Liver (tissue), 7 donors: ENCODE measurements at regions not wholly inside any gene's neighbourhood (a gene's known extent, or its start where the extent isn't known, plus 50 kb on each side); places are given as distances from the start of the nearest gene placed in this dataset.

ENCODE experiments used
- DNase-seq: peaks from one replicate; pipeline ENCODE4 v3.0.0-alpha.2; 2017; ENCODE audit warnings: low spot score
- H3K27ac ChIP-seq, 2 donors: one replicate each; pipeline ENCODE4 v1.7.0; 2013; ENCODE audit warnings: inconsistent platforms in 2 of 2, low read length in 2 of 2, control low read depth in 1 of 2, low read depth in 1 of 2, mild to moderate bottlenecking in 1 of 2
- H3K27me3 ChIP-seq, 4 donors: one replicate each; pipeline versions ENCODE4 v1.6.1 to v1.7.0; 2013; ENCODE audit warnings: low read length in 3 of 4, inconsistent platforms in 1 of 4, mild to moderate bottlenecking in 1 of 4, moderate library complexity in 1 of 4; ENCODE audit not compliant: control insufficient read depth in 4 of 4, insufficient read depth in 4 of 4
- H3K36me3 ChIP-seq, 4 donors: one replicate each; pipeline versions ENCODE4 v1.6.1 to v1.7.0; 2013; ENCODE audit warnings: low read length in 3 of 4, mild to moderate bottlenecking in 3 of 4, low read depth in 1 of 4, moderate library complexity in 1 of 4; ENCODE audit not compliant: control insufficient read depth in 4 of 4, insufficient read depth in 3 of 4
- H3K4me1 ChIP-seq, 4 donors: one replicate each; pipeline versions ENCODE4 v1.6.1 to v1.7.0; 2013; ENCODE audit warnings: low read length in 3 of 4, mild to moderate bottlenecking in 3 of 4, moderate library complexity in 1 of 4; ENCODE audit not compliant: control insufficient read depth in 4 of 4, insufficient read depth in 4 of 4
- H3K4me3 ChIP-seq, 3 donors: one replicate each; pipeline versions ENCODE4 v1.6.1 to v1.7.0; 2013; ENCODE audit warnings: low read length in 3 of 3, control low read depth in 1 of 3, low read depth in 1 of 3, mild to moderate bottlenecking in 1 of 3
- H3K9ac ChIP-seq, 2 donors: one replicate each; pipeline ENCODE4 v1.7.0; 2013; ENCODE audit warnings: low read length in 2 of 2, mild to moderate bottlenecking in 2 of 2, moderate library complexity in 2 of 2, control low read depth in 1 of 2, low read depth in 1 of 2
- H3K9me3 ChIP-seq, 4 donors: one replicate each; pipeline versions ENCODE4 v1.6.1 to v1.7.0; 2013; ENCODE audit warnings: low read length in 3 of 4; ENCODE audit not compliant: control insufficient read depth in 4 of 4
- EGR1 ChIP-seq, 2 donors: IDR thresholded peaks; 2 replicates each; pipeline ENCODE4 v1.6.1; 2016 to 2018; ENCODE audit warnings: antibody characterized with exemption in 2 of 2, low read depth in 2 of 2
- FOXA1 ChIP-seq: IDR thresholded peaks from 2 replicates; pipeline ENCODE4 v1.6.1; 2016; ENCODE audit warnings: antibody characterized with exemption
- FOXA2 ChIP-seq: IDR thresholded peaks from 2 replicates; pipeline ENCODE4 v1.6.1; 2016; ENCODE audit warnings: antibody characterized with exemption
- HNF4A ChIP-seq, 2 donors: conservative IDR thresholded peaks; 2 replicates each; pipeline ENCODE4 v1.6.1; 2016; ENCODE audit warnings: antibody characterized with exemption in 2 of 2, mild to moderate bottlenecking in 2 of 2
- HNF4G ChIP-seq: IDR thresholded peaks from 2 replicates; pipeline ENCODE4 v1.6.1; 2016; ENCODE audit warnings: antibody characterized with exemption
- NR2F2 ChIP-seq: IDR thresholded peaks from 2 replicates; pipeline ENCODE4 v1.6.1; 2016; ENCODE audit warnings: antibody characterized with exemption
- RXRA ChIP-seq, 2 donors: IDR thresholded peaks; 2 replicates each; pipeline ENCODE4 v1.6.1; 2017 to 2018; ENCODE audit warnings: antibody characterized with exemption in 2 of 2, mild to moderate bottlenecking in 1 of 2
- SP1 ChIP-seq: IDR thresholded peaks from 2 replicates; pipeline ENCODE4 v1.6.1; 2018; ENCODE audit warnings: antibody characterized with exemption, mild to moderate bottlenecking
- TAF1 ChIP-seq: conservative IDR thresholded peaks from 2 replicates; pipeline ENCODE4 v1.6.1; 2016; ENCODE audit warnings: antibody characterized with exemption, mild to moderate bottlenecking
- YY1 ChIP-seq: IDR thresholded peaks from 2 replicates; pipeline ENCODE4 v1.6.1; 2016; ENCODE audit warnings: antibody characterized with exemption, mild to moderate bottlenecking
- WGBS: extraction: QIAGEN DNeasy Blood & Tissue Kit; methylation state at CpG from one replicate; pipeline ENCODE4 v1.1.7; 2013; 5-methylcytosine and 5-hydroxymethylcytosine counted together
- TF ChIP-seq, protein P1 (sequence below): IDR thresholded peaks from 2 replicates; pipeline ENCODE4 v1.6.1; 2016; ENCODE audit warnings: antibody characterized with exemption
- TF ChIP-seq, protein P2 (sequence below): IDR thresholded peaks from 2 replicates; pipeline ENCODE4 v1.6.1; 2016; ENCODE audit warnings: antibody characterized with exemption, mild to moderate bottlenecking
- TF ChIP-seq, protein P3 (sequence below): IDR thresholded peaks from 2 replicates; pipeline ENCODE4 v1.6.1; 2016; ENCODE audit warnings: antibody characterized with exemption
- donor health status: healthy.
- donor health status: healthy.
- donor health status: healthy.
- donor health status: healthy.

DNA sequence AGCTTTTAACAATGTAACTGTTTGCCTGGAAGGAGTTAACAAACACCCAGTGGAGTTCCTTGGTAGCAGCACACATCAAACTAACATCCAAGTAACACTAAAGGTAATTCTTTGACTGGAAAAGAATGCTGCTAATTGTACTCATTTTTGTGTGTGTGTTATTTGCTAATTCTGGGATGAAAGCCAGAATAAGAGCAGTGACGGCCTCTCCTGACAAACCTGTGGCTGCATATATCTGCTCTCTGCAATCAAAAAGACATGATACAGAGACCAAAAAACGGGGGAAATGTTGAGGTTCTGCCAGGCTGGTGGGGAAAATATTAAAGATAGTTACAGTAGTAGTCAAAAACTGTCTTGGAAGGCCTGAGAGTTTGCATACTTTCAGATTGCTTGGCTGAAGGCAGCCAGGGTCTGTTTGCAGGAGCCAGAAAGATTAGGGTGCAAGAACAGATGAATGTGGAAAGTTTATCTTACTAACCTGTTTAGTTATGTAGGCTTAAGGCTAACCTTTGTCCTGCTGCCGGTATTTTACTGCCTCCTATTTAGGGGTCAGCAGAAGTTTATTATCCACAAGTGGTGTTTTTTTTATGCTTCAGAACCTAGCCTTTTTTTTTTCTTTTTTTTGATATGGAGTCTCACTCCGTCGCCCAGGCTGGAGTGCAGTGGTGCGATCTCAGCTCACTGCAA is 325.6 kb upstream of the RBMY1B start:
- TF ChIP-seq, protein P1, sequence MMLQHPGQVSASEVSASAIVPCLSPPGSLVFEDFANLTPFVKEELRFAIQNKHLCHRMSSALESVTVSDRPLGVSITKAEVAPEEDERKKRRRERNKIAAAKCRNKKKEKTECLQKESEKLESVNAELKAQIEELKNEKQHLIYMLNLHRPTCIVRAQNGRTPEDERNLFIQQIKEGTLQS: no peak
- TF ChIP-seq EGR1 (IDR thresholded peaks at IDR 0.05; ENCODE audit: low read depth in 2 of 2) (no peak), TAF1 (no peak), NR2F2 (no peak), HNF4G (no peak), SP1 (no peak), RXRA (IDR thresholded peaks at IDR 0.05) (peak in 1 of 2 donors; percentile 30), HNF4A (conservative IDR thresholded peaks at IDR 0.05) (peak in 1 of 2 donors; percentile 18), FOXA2 (no peak), YY1 (no peak)
- TF ChIP-seq, protein P2, sequence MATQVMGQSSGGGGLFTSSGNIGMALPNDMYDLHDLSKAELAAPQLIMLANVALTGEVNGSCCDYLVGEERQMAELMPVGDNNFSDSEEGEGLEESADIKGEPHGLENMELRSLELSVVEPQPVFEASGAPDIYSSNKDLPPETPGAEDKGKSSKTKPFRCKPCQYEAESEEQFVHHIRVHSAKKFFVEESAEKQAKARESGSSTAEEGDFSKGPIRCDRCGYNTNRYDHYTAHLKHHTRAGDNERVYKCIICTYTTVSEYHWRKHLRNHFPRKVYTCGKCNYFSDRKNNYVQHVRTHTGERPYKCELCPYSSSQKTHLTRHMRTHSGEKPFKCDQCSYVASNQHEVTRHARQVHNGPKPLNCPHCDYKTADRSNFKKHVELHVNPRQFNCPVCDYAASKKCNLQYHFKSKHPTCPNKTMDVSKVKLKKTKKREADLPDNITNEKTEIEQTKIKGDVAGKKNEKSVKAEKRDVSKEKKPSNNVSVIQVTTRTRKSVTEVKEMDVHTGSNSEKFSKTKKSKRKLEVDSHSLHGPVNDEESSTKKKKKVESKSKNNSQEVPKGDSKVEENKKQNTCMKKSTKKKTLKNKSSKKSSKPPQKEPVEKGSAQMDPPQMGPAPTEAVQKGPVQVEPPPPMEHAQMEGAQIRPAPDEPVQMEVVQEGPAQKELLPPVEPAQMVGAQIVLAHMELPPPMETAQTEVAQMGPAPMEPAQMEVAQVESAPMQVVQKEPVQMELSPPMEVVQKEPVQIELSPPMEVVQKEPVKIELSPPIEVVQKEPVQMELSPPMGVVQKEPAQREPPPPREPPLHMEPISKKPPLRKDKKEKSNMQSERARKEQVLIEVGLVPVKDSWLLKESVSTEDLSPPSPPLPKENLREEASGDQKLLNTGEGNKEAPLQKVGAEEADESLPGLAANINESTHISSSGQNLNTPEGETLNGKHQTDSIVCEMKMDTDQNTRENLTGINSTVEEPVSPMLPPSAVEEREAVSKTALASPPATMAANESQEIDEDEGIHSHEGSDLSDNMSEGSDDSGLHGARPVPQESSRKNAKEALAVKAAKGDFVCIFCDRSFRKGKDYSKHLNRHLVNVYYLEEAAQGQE: no peak
- TF ChIP-seq, protein P3, sequence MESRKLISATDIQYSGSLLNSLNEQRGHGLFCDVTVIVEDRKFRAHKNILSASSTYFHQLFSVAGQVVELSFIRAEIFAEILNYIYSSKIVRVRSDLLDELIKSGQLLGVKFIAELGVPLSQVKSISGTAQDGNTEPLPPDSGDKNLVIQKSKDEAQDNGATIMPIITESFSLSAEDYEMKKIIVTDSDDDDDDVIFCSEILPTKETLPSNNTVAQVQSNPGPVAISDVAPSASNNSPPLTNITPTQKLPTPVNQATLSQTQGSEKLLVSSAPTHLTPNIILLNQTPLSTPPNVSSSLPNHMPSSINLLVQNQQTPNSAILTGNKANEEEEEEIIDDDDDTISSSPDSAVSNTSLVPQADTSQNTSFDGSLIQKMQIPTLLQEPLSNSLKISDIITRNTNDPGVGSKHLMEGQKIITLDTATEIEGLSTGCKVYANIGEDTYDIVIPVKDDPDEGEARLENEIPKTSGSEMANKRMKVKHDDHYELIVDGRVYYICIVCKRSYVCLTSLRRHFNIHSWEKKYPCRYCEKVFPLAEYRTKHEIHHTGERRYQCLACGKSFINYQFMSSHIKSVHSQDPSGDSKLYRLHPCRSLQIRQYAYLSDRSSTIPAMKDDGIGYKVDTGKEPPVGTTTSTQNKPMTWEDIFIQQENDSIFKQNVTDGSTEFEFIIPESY: no peak
- Histone ChIP-seq H3K36me3 (no peaks in the 10 kb centered on the region), H3K9ac (no peak overlapping the region), H3K9me3 (no peaks in the 10 kb centered on the region), H3K27me3 (no peaks in the 10 kb centered on the region), H3K4me1 (peaks cover 0 to 1% (median 0%) of the 10 kb centered on the region in 4 donors), H3K4me3 (no peak overlapping the region), H3K27ac (no peak overlapping the region)
- DNase-seq: no peak
- 45% methylated on average over 6 of the region's 6 CpGs for whole genome bisulfite sequencing

DNA sequence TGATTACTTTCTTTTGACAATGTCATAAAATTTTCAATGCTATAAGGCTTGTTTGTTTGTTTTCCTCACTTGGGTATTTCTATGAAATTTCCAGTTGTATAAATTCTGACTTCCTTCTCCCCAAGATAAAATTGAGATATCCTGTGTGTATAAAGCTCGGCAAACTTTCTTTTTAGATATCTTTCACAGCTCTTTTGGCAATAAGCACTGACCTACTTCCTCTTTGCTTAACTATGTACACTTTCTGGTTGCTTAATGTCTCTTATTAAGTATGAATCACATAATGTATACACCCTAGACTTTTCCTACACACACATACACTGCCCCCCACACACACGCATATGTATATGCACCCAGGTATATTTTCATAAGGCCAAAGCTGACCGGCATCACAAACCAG is 318.4 kb upstream of the RBMY1B start:
- Histone ChIP-seq H3K27me3 (no peaks in the 10 kb centered on the region), H3K9ac (no peak overlapping the region), H3K36me3 (no peaks in the 10 kb centered on the region), H3K4me1 (peaks cover 0 to 1% (median 0%) of the 10 kb centered on the region in 4 donors), H3K27ac (no peak overlapping the region), H3K9me3 (no peaks in the 10 kb centered on the region), H3K4me3 (no peak overlapping the region)
- TF ChIP-seq RXRA (IDR thresholded peaks at IDR 0.05) (no peak), HNF4A (conservative IDR thresholded peaks at IDR 0.05) (no peak), SP1 (no peak), HNF4G (no peak), TAF1 (no peak), FOXA1 (no peak)
- TF ChIP-seq, protein P2: no peak
- 72% methylated on average over 3 of the region's 3 CpGs for WGBS
- no peak for DNase-seq
